ENCODE measurements at regions not wholly inside any gene's neighbourhood (a gene's known extent, or its start where the extent isn't known, plus 50 kb on each side); places are given as distances from the start of the nearest gene placed in this dataset.

DNA sequence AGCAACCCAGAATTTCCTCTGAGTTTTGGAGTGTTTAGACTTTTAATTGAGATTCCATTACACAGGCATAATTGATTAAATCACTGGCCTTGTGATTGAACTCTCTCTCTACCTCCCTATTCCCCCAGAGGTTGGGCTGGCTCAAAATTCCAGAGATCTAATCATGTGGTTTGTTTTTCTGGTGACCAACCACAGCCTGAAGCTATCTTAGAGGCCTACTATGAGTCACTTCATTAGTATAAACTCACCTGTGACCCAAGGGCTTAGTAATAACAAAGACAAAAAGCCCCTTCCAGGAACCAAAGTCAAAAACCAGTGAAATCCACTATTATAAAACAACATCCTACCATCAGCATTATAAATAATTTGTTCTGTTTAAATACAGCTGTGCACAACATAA, 992.5 kb upstream of the CITED2 start:
- no peak for TF ChIP-seq CTCF (conservative IDR thresholded peaks at IDR 0.05)
- no peak for TF ChIP-seq EZH2 (IDR thresholded peaks at IDR 0.05; ENCODE audit: low read depth)

Data from PC-9 (cell line).